Left renal pelvis (tissue), 4 donors: ENCODE measurements at regions not wholly inside any gene's neighbourhood (a gene's known extent, or its start where the extent isn't known, plus 50 kb on each side); places are given as distances from the start of the nearest gene placed in this dataset.

Experiments
- DNase-seq, 4 donors: peaks; one replicate each; pipeline ENCODE4 v3.0.0-alpha.2; 2013; ENCODE audit warnings: low read depth in 4 of 4, low spot score in 3 of 4

- DNase-seq = no peak
Measured at GRCh38 chr13:84430446-84430845, 548.2 kb upstream of the SLITRK1 start.

GRCh38 chr13:84430015-84430414 is 547.7 kb upstream of the SLITRK1 start:
- no peak for DNase-seq

GRCh38 chr13:84418041-84418440 is 535.8 kb upstream of the SLITRK1 start:
- no peak for DNase-seq

GRCh38 chr13:84417416-84417815 is 535.1 kb upstream of the SLITRK1 start:
- no peak for DNase-seq

- DNase-seq = no peak
Measured at GRCh38 chr13:84413016-84413415, 530.7 kb upstream of the SLITRK1 start.

- DNase-seq = no peak
Measured at GRCh38 chr13:84405286-84405685, 523.0 kb upstream of the SLITRK1 start.

GRCh38 chr13:84400706-84401105 is 518.4 kb upstream of the SLITRK1 start:
- no peak for DNase-seq

- DNase-seq = no peak
Measured at GRCh38 chr13:84399320-84400085, 517.2 kb upstream of the SLITRK1 start.

GRCh38 chr13:84393981-84394625 is 511.8 kb upstream of the SLITRK1 start:
- no peak for DNase-seq

GRCh38 chr13:84380866-84381265 is 498.6 kb upstream of the SLITRK1 start:
- no peak for DNase-seq

GRCh38 chr13:84377106-84377505 is 494.8 kb upstream of the SLITRK1 start:
- no peak for DNase-seq

- no peak for DNase-seq
Measured at GRCh38 chr13:84366506-84366905, 484.2 kb upstream of the SLITRK1 start.

- DNase-seq = no peak
Measured at GRCh38 chr13:84362777-84363176, 480.5 kb upstream of the SLITRK1 start.

- no peak for DNase-seq
Measured at GRCh38 chr13:84360822-84361221, 478.5 kb upstream of the SLITRK1 start.

- no peak for DNase-seq
Measured at GRCh38 chr13:84358601-84359000, 476.3 kb upstream of the SLITRK1 start.

GRCh38 chr13:84352946-84353345 is 470.7 kb upstream of the SLITRK1 start:
- no peak for DNase-seq

- no peak for DNase-seq
Measured at GRCh38 chr13:84339456-84339855, 457.2 kb upstream of the SLITRK1 start.

- DNase-seq = no peak
Measured at GRCh38 chr13:84332346-84332745, 450.1 kb upstream of the SLITRK1 start.

GRCh38 chr13:84315527-84315926 is 433.3 kb upstream of the SLITRK1 start:
- no peak for DNase-seq

- no peak for DNase-seq
Measured at GRCh38 chr13:84303035-84303434, 420.8 kb upstream of the SLITRK1 start.

GRCh38 chr13:84297251-84297650 is 415.0 kb upstream of the SLITRK1 start:
- DNase-seq = no peak

- DNase-seq = no peak
Measured at GRCh38 chr13:84296401-84296800, 414.1 kb upstream of the SLITRK1 start.
